ENCODE measurements at regions not wholly inside any gene's neighbourhood (a gene's known extent, or its start where the extent isn't known, plus 50 kb on each side); places are given as distances from the start of the nearest gene placed in this dataset.

- TF ChIP-seq CTCF (tag by site-specific recombination; IDR thresholded peaks at IDR 0.05) (0 out of 2 replicates have a peak, but pooled peaks have one; percentile 38), PATZ1 (tag by site-specific recombination; IDR thresholded peaks at IDR 0.05) (no peak), ZNF843 (tag by site-specific recombination; IDR thresholded peaks at IDR 0.05) (no peak), ZBTB48 (tag by site-specific recombination; IDR thresholded peaks at IDR 0.05) (no peak), ZNF639 (tag by site-specific recombination; IDR thresholded peaks at IDR 0.05) (no peak), ZNF555 (tag by site-specific recombination; conservative IDR thresholded peaks at IDR 0.05) (no peak), ZNF24 (tag by site-specific recombination; IDR thresholded peaks at IDR 0.05) (no peak), ZNF16 (tag by site-specific recombination; IDR thresholded peaks at IDR 0.05; ENCODE audit: low read depth) (no peak)
Observed at GRCh38 chr2:103959174-103960128, 894.5 kb upstream of the POU3F3 start.
